ENCODE measurements at regions not wholly inside any gene's neighbourhood (a gene's known extent, or its start where the extent isn't known, plus 50 kb on each side); places are given as distances from the start of the nearest gene placed in this dataset.

DNA sequence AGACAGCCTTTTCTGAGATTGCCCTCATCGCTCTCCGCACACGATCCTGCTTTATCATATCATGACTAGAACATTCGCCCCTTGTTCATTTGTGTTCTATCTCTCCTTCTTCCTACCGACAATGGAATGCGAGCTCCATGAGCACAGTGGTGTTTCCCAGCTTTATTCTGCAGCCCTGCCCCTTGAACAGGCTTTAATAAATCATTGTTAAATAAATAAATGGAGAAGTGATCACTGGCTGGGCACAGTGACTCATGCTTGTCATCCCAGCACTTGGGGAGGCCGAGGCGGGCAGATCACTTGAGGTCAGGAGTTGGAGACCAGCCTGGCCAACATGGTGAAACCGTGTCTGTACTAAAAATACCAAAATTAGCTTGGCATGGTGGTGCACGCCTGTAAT, 1063.3 kb upstream of the EEF2KMT start:
- H3K27me3 ChIP-seq (ENCODE audit: control insufficient read depth, low read length), result no peaks in the 10 kb centered on the region
- no peaks in the 10 kb centered on the region for H3K4me1 ChIP-seq (ENCODE audit: control insufficient read depth, low read length)
- H3K79me2 ChIP-seq (ENCODE audit: control insufficient read depth, low read length), result no peaks in the 10 kb centered on the region
- no peaks in the 10 kb centered on the region for H3F3A ChIP-seq (ENCODE audit: control insufficient read depth, insufficient read depth)
- H3K36me3 ChIP-seq (ENCODE audit: control insufficient read depth, low read length), result no peaks in the 10 kb centered on the region
- TF ChIP-seq, protein P1, sequence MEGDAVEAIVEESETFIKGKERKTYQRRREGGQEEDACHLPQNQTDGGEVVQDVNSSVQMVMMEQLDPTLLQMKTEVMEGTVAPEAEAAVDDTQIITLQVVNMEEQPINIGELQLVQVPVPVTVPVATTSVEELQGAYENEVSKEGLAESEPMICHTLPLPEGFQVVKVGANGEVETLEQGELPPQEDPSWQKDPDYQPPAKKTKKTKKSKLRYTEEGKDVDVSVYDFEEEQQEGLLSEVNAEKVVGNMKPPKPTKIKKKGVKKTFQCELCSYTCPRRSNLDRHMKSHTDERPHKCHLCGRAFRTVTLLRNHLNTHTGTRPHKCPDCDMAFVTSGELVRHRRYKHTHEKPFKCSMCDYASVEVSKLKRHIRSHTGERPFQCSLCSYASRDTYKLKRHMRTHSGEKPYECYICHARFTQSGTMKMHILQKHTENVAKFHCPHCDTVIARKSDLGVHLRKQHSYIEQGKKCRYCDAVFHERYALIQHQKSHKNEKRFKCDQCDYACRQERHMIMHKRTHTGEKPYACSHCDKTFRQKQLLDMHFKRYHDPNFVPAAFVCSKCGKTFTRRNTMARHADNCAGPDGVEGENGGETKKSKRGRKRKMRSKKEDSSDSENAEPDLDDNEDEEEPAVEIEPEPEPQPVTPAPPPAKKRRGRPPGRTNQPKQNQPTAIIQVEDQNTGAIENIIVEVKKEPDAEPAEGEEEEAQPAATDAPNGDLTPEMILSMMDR (IDR thresholded peaks at IDR 0.05; ENCODE audit: low read depth, low read length, poor library complexity, severe bottlenecking), result no peak
- no peak for TF ChIP-seq EZH2phosphoT487 (IDR thresholded peaks at IDR 0.05; ENCODE audit: borderline replicate concordance, low read length)
- no peak overlapping the region for H3K27ac ChIP-seq (ENCODE audit: low read depth, low read length)
- H3K4me3 ChIP-seq (ENCODE audit: low read length), result no peak overlapping the region
- H4K20me1 ChIP-seq (ENCODE audit: control insufficient read depth, insufficient read depth, low read depth, low read length), result no peaks in the 10 kb centered on the region
- no peaks in the 10 kb centered on the region for H3K9me3 ChIP-seq (ENCODE audit: control insufficient read depth, insufficient read depth, low read length)
- H3K9me2 ChIP-seq (replicated peaks; ENCODE audit: control insufficient read depth, low read length), result no peaks in the 10 kb centered on the region
- no peak overlapping the region for H3K4me2 ChIP-seq (ENCODE audit: low read length)

DNA sequence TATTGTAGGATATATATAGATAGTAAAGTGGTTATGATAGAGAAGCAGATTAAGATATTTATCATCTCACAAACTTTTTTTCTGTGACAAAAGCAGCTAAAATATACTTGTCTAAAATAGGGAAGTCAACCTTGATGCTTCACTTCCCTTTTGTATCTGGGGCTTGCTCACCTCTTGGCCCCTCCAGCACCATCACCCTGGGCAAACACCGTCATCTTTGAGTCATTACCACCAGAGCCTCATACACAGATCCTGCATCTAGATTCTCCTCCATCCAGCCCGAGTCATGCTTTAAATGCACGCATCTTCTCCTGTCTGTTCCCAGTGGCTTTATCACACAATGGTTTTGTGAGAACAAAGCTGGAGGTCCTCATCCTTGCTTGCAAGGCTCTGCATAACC, 1062.7 kb upstream of the EEF2KMT start:
- Histone ChIP-seq H3K4me3 (ENCODE audit: low read length) (no peak overlapping the region), H3K4me1 (ENCODE audit: control insufficient read depth, low read length) (no peaks in the 10 kb centered on the region), H3K27ac (ENCODE audit: low read depth, low read length) (no peak overlapping the region), H3F3A (ENCODE audit: control insufficient read depth, insufficient read depth) (no peaks in the 10 kb centered on the region), H3K36me3 (ENCODE audit: control insufficient read depth, low read length) (no peaks in the 10 kb centered on the region), H3K27me3 (ENCODE audit: control insufficient read depth, low read length) (no peaks in the 10 kb centered on the region), H3K79me2 (ENCODE audit: control insufficient read depth, low read length) (no peaks in the 10 kb centered on the region), H3K9me3 (ENCODE audit: control insufficient read depth, insufficient read depth, low read length) (no peaks in the 10 kb centered on the region), H4K20me1 (ENCODE audit: control insufficient read depth, insufficient read depth, low read depth, low read length) (no peaks in the 10 kb centered on the region), H3K9me2 (replicated peaks; ENCODE audit: control insufficient read depth, low read length) (no peaks in the 10 kb centered on the region), H3K4me2 (ENCODE audit: low read length) (no peak overlapping the region)
- TF ChIP-seq EZH2phosphoT487 (IDR thresholded peaks at IDR 0.05; ENCODE audit: borderline replicate concordance, low read length), result no peak
- TF ChIP-seq, protein P1 (IDR thresholded peaks at IDR 0.05; ENCODE audit: low read depth, low read length, poor library complexity, severe bottlenecking), result no peak

DNA sequence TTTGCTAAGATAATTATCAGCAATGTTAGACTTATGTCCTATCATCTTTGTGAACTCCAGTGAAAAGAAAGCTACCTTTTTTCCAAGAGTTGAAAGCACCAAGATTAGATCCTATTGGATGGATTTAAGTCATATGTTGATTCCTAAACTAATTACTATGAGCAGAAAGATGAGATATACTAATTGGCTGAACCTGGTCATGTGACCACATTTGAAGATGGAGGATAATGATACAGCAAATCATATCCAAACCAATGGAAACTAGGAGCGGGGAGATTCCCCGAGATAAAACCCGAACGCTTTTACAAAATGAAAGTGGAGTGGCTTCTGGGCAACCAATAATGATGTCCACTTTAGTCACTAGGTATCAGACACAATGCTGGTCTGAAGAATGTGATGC, 1060.2 kb upstream of the EEF2KMT start:
- H3K4me2 ChIP-seq (ENCODE audit: low read length), result no peak overlapping the region
- H3K27ac ChIP-seq (ENCODE audit: low read depth, low read length), result no peak overlapping the region
- no peaks in the 10 kb centered on the region for H3K79me2 ChIP-seq (ENCODE audit: control insufficient read depth, low read length)
- H3K9me3 ChIP-seq (ENCODE audit: control insufficient read depth, insufficient read depth, low read length), result no peaks in the 10 kb centered on the region
- H3F3A ChIP-seq (ENCODE audit: control insufficient read depth, insufficient read depth), result no peaks in the 10 kb centered on the region
- no peaks in the 10 kb centered on the region for H3K27me3 ChIP-seq (ENCODE audit: control insufficient read depth, low read length)
- H3K4me3 ChIP-seq (ENCODE audit: low read length), result no peak overlapping the region
- no peaks in the 10 kb centered on the region for H3K4me1 ChIP-seq (ENCODE audit: control insufficient read depth, low read length)
- TF ChIP-seq, protein P1 (IDR thresholded peaks at IDR 0.05; ENCODE audit: low read depth, low read length, poor library complexity, severe bottlenecking), result no peak
- no peak for TF ChIP-seq EZH2phosphoT487 (IDR thresholded peaks at IDR 0.05; ENCODE audit: borderline replicate concordance, low read length)
- no peaks in the 10 kb centered on the region for H3K9me2 ChIP-seq (replicated peaks; ENCODE audit: control insufficient read depth, low read length)
- no peaks in the 10 kb centered on the region for H4K20me1 ChIP-seq (ENCODE audit: control insufficient read depth, insufficient read depth, low read depth, low read length)
- no peaks in the 10 kb centered on the region for H3K36me3 ChIP-seq (ENCODE audit: control insufficient read depth, low read length)

DNA sequence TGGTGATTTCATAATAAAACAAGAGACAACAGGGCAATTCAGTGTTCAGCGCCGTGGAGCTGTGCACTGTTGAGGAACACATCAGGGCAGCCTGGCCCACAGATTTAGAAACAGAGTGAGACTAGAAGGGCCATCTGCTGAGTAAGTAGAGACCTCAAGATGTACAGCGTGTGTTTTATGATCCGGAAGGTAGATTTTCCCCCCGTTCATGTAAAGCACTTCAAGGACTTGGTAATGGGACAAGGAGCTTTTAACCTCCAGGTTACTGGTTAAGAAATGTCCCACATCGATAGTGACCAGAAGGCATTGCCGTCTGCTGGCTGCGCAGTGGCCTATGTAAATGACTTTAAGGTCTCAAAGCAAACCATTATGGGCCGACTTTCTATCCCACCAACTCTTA, 1057.7 kb upstream of the EEF2KMT start:
- H3F3A ChIP-seq (ENCODE audit: control insufficient read depth, insufficient read depth), result no peaks in the 10 kb centered on the region
- TF ChIP-seq, protein P1 (IDR thresholded peaks at IDR 0.05; ENCODE audit: low read depth, low read length, poor library complexity, severe bottlenecking), result no peak
- TF ChIP-seq EZH2phosphoT487 (IDR thresholded peaks at IDR 0.05; ENCODE audit: borderline replicate concordance, low read length), result no peak
- H3K79me2 ChIP-seq (ENCODE audit: control insufficient read depth, low read length), result no peaks in the 10 kb centered on the region
- H3K4me1 ChIP-seq (ENCODE audit: control insufficient read depth, low read length), result no peaks in the 10 kb centered on the region
- no peaks in the 10 kb centered on the region for H4K20me1 ChIP-seq (ENCODE audit: control insufficient read depth, insufficient read depth, low read depth, low read length)
- no peak overlapping the region for H3K4me3 ChIP-seq (ENCODE audit: low read length)
- no peaks in the 10 kb centered on the region for H3K9me3 ChIP-seq (ENCODE audit: control insufficient read depth, insufficient read depth, low read length)
- H3K27ac ChIP-seq (ENCODE audit: low read depth, low read length), result no peak overlapping the region
- H3K4me2 ChIP-seq (ENCODE audit: low read length), result no peak overlapping the region
- H3K9me2 ChIP-seq (replicated peaks; ENCODE audit: control insufficient read depth, low read length), result no peaks in the 10 kb centered on the region
- no peaks in the 10 kb centered on the region for H3K27me3 ChIP-seq (ENCODE audit: control insufficient read depth, low read length)
- H3K36me3 ChIP-seq (ENCODE audit: control insufficient read depth, low read length), result no peaks in the 10 kb centered on the region
